HFFc6 (cell line): ENCODE measurements at regions not wholly inside any gene's neighbourhood (a gene's known extent, or its start where the extent isn't known, plus 50 kb on each side); places are given as distances from the start of the nearest gene placed in this dataset.

Source experiments
- DNase-seq: peaks from one replicate; pipeline ENCODE4 v3.0.0-alpha.2; 2018
- H3K27ac Mint-ChIP-seq: 2 replicates; pipeline ENCODE4 v1.8.0; 2020; ENCODE audit warnings: mild to moderate bottlenecking, mixed read lengths
- H3K27me3 Mint-ChIP-seq: 2 replicates; pipeline ENCODE4 v1.8.0; 2021; ENCODE audit warnings: mild to moderate bottlenecking, moderate library complexity, mixed read lengths; ENCODE audit not compliant: insufficient read depth
- H3K36me3 Mint-ChIP-seq: 2 replicates; pipeline ENCODE4 v1.8.0; 2021; ENCODE audit warnings: low read depth, mixed read lengths
- H3K4me1 Mint-ChIP-seq: 2 replicates; pipeline ENCODE4 v1.8.0; 2020; ENCODE audit warnings: low read depth, mixed read lengths
- H3K4me3 Mint-ChIP-seq: 2 replicates; pipeline ENCODE4 v1.8.0; 2020; ENCODE audit warnings: mild to moderate bottlenecking, moderate library complexity, mixed read lengths
- H3K9me3 Mint-ChIP-seq: 2 replicates; pipeline ENCODE4 v1.8.0; 2020; ENCODE audit warnings: mild to moderate bottlenecking, mixed read lengths
- CTCF ChIP-seq: fragments of 200-600 bp; sonication (generic); IDR thresholded peaks from 2 replicates; pipeline ENCODE4 v1.5.0; 2021; ENCODE audit warnings: antibody characterized with exemption, mild to moderate bottlenecking

GRCh38 chr20:57794036-57794435 lies 84.2 kb upstream of the PMEPA1 start:
- H3K4me3 Mint-ChIP-seq: no peak overlapping the region
- no peak overlapping the region for H3K27ac Mint-ChIP-seq
- H3K4me1 Mint-ChIP-seq: peaks cover 10% of the 10 kb centered on the region
- no peaks in the 10 kb centered on the region for H3K36me3 Mint-ChIP-seq
- no peaks in the 10 kb centered on the region for H3K9me3 Mint-ChIP-seq
- no peak for DNase-seq
- peaks cover 20% of the 10 kb centered on the region for H3K27me3 Mint-ChIP-seq
- TF ChIP-seq CTCF: no peak

GRCh38 chr20:57793421-57793820 lies 83.6 kb upstream of the PMEPA1 start:
- H3K9me3 Mint-ChIP-seq: no peaks in the 10 kb centered on the region
- DNase-seq: no peak
- peaks cover 10% of the 10 kb centered on the region for H3K4me1 Mint-ChIP-seq
- H3K4me3 Mint-ChIP-seq: no peak overlapping the region
- no peak overlapping the region for H3K27ac Mint-ChIP-seq
- no peak for TF ChIP-seq CTCF
- H3K36me3 Mint-ChIP-seq: no peaks in the 10 kb centered on the region
- peaks cover 22% of the 10 kb centered on the region for H3K27me3 Mint-ChIP-seq

- no peak for DNase-seq
- no peak overlapping the region for H3K4me3 Mint-ChIP-seq
Observed at GRCh38 chr20:57792386-57793080, 82.7 kb upstream of the PMEPA1 start.

GRCh38 chr20:57791966-57792365 lies 82.2 kb upstream of the PMEPA1 start:
- DNase-seq: no peak
- Mint-ChIP-seq H3K9me3 (no peaks in the 10 kb centered on the region), H3K4me3 (no peak overlapping the region), H3K4me1 (peaks cover 10% of the 10 kb centered on the region), H3K27ac (no peak overlapping the region), H3K36me3 (no peaks in the 10 kb centered on the region), H3K27me3 (peaks cover 27% of the 10 kb centered on the region)
- no peak for TF ChIP-seq CTCF

More at GRCh38 chr20:57792386-57793080, 82.7 kb upstream of the PMEPA1 start:
- TF ChIP-seq CTCF: no peak
- H3K36me3 Mint-ChIP-seq: no peaks in the 10 kb centered on the region
- H3K4me1 Mint-ChIP-seq: peaks cover 10% of the 10 kb centered on the region
- H3K27me3 Mint-ChIP-seq: peaks cover 22% of the 10 kb centered on the region
- no peak overlapping the region for H3K27ac Mint-ChIP-seq
- no peaks in the 10 kb centered on the region for H3K9me3 Mint-ChIP-seq

- DNase-seq: no peak
- Mint-ChIP-seq H3K9me3 (no peaks in the 10 kb centered on the region), H3K27me3 (peaks cover 32% of the 10 kb centered on the region)
Observed at GRCh38 chr20:57791178-57791962, 81.6 kb upstream of the PMEPA1 start.

More at GRCh38 chr20:57791178-57791962, 81.6 kb upstream of the PMEPA1 start:
- Mint-ChIP-seq H3K4me1 (peaks cover 10% of the 10 kb centered on the region), H3K27ac (no peak overlapping the region), H3K4me3 (no peak overlapping the region), H3K36me3 (no peaks in the 10 kb centered on the region)
- no peak for TF ChIP-seq CTCF
